GM23248 (cell line): ENCODE measurements at regions not wholly inside any gene's neighbourhood (a gene's known extent, or its start where the extent isn't known, plus 50 kb on each side); places are given as distances from the start of the nearest gene placed in this dataset.

Source experiments
- EZH2 ChIP-seq: fragments of 200-600 bp; sonication (generic); IDR thresholded peaks from 2 replicates; pipeline ENCODE4 v1.6.1; 2018; ENCODE audit warnings: antibody characterized with exemption, mild to moderate bottlenecking; ENCODE audit not compliant: insufficient read depth, poor library complexity, severe bottlenecking
- EZH2phosphoT487 ChIP-seq: fragments of 200-600 bp; sonication (generic); IDR thresholded peaks from 2 replicates; pipeline ENCODE4 v1.6.1; 2018; ENCODE audit warnings: antibody characterized with exemption, moderate library complexity, mild to moderate bottlenecking, low read depth; ENCODE audit not compliant: insufficient read depth

- TF ChIP-seq EZH2 (no peak), EZH2phosphoT487 (no peak)
Observed at GRCh38 chr21:22409571-22409970, 1411.4 kb downstream of the NCAM2 start.
